ENCODE measurements at regions not wholly inside any gene's neighbourhood (a gene's known extent, or its start where the extent isn't known, plus 50 kb on each side); places are given as distances from the start of the nearest gene placed in this dataset.
"Not testable (repeated sequence)": the region's sequence is repeated elsewhere in the genome, so short reads cannot be mapped to it uniquely, and the experiment has no call there.

GRCh38 chr13:65343898-65344663, 1886.1 kb downstream of the PCDH9 start:
- no peak for DNase-seq

- no peak for DNase-seq
These were observed 1887.4 kb downstream of the PCDH9 start for GRCh38 chr13:65342541-65343337.

GRCh38 chr13:65339241-65339640, 1890.9 kb downstream of the PCDH9 start:
- DNase-seq, result no peak

DNA sequence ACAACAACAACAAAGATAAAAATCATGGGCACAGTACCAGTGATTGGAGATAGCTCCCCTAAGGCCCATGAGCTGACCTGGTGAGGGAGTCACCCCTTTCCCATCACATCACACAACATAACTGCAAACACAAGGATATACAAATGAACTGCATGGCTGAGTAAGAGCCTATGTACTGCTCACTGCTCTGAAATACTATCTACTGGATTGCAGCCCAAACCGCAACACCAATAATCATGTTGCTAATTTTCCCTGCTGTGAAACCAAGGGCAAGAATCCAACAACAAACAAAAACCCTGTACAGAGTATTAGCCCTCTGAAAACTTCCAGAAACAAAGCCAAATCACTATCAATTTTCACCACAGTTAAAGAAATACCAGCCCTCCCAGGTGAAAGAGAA, 1893.2 kb downstream of the PCDH9 start:
- DNase-seq, result peak; percentile 80

- peak; percentile 6 for DNase-seq
These were observed 1893.9 kb downstream of the PCDH9 start for GRCh38 chr13:65336087-65336749.

- no peak for DNase-seq
These were observed 1899.4 kb downstream of the PCDH9 start for GRCh38 chr13:65330691-65331090.

DNA sequence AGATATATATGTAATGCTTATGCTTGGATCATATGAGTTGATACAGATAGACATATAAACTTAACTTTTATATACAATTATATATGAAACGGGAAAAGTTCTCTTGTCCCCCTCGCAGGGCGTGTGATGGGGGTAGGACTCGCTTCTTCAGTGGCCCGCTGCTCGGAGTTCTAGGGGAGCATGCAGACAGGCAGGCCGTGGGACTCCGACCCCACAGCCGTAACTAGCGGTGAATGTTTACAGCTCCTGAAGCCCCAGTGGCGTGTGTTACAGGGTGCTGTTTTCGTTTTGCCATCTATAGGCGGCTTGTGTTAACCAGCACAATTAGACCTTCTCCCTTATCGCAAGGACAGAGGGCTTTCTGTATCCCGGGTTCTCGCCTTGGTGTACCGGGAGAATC, 1899.8 kb downstream of the PCDH9 start:
- DNase-seq, result no peak

DNA sequence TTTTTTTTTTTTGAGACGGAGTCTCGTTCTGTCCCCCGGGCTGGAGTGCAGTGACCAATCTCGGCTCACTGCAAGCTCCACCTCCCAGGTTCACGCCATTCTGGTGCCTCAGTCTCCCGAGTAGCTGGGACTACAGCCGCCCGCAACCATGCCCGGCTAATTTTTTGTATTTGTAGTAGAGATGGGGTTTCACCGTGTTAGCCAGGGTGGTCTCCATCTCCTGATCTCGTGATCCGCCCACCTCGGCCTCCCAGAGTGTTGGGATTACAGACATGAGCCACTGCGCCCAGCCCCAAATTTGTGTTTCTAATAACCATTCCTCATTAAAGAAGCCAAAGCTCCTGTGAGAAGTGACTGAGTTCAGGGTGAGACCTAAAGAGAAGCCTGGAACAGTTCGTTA, 1906.9 kb downstream of the PCDH9 start:
- DNase-seq, result not testable (repeated sequence)

DNA sequence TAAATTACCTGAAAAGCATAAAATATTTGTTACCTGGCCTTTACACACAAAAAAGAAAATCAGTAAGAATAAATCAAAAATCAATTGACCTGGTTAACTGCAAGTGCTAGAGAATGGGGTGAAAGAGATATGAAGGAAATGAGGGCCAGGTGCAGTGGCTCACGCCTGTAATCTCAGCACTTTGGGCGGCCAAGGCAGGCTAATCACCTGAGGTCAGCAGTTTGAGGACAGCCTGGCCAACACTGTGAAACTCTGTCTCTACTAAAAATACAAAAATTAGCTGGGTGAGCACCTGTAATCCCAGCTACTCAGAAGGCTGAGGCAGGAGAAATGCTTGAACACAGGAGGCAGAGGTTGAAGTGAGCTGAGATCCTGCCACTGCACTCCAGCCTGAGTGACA, 1908.7 kb downstream of the PCDH9 start:
- DNase-seq, result not testable (repeated sequence)

GRCh38 chr13:65314008-65314407, 1916.1 kb downstream of the PCDH9 start:
- no peak for DNase-seq

DNA sequence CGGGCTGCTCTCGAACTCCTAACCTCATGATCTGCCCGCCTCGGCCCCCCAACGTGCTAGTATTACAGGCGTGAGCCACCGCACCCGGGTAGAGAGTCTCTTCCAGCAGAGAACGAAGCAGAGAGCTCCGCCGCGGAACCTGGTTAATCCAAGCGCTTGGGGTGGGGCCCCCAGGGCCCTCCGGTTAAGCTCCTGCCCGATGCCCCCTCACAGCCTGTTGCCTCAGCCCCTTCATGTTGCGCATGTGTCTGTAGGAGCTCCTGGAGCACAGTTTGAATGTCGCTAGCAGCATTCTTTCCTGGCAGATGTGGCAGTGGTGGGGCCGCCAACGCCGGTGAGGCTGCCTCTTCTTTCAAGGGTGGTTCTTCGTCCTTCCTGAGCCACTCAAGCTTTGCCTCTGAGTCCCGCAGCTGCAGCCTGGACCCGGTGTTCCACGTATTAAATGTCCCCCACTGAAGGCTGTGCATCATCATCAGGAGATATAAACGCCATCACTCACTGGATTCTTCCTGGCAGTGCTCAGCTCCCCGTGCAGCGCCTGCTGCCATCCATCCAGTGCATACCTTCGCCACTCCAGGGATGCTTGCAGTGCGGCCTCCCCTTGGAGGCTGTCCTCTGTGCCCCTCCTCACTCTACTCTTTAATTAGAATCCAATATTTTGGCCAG, 1919.3 kb downstream of the PCDH9 start:
- no peak for DNase-seq

GRCh38 chr13:65309906-65310305, 1920.2 kb downstream of the PCDH9 start:
- DNase-seq, result no peak

GRCh38 chr13:65308729-65309128, 1921.4 kb downstream of the PCDH9 start:
- not testable (repeated sequence) for DNase-seq

- DNase-seq, result no peak
These were observed 1923.1 kb downstream of the PCDH9 start for GRCh38 chr13:65307056-65307455.

GRCh38 chr13:65302691-65303090, 1927.4 kb downstream of the PCDH9 start:
- DNase-seq, result no peak

DNA sequence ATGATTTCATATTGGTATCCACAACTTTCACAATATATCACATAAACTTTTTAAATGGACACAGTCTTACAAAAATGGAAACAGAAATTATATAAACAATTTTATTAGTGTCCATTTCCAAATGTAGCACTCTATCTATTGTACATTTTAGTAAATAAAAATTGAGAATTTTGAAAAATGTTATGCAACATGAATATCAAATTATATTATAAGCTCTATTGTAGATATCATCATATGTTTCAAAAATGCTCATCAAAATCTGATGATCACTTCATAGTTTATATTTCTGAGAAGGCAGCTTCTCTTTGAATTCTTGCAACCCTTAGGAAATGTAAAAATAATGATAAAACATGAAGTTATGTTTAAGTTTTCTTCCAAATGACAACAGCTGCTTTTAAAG, 1928.6 kb downstream of the PCDH9 start:
- DNase-seq, result no peak

GRCh38 chr13:65300220-65300619, 1929.9 kb downstream of the PCDH9 start:
- DNase-seq, result no peak

DNA sequence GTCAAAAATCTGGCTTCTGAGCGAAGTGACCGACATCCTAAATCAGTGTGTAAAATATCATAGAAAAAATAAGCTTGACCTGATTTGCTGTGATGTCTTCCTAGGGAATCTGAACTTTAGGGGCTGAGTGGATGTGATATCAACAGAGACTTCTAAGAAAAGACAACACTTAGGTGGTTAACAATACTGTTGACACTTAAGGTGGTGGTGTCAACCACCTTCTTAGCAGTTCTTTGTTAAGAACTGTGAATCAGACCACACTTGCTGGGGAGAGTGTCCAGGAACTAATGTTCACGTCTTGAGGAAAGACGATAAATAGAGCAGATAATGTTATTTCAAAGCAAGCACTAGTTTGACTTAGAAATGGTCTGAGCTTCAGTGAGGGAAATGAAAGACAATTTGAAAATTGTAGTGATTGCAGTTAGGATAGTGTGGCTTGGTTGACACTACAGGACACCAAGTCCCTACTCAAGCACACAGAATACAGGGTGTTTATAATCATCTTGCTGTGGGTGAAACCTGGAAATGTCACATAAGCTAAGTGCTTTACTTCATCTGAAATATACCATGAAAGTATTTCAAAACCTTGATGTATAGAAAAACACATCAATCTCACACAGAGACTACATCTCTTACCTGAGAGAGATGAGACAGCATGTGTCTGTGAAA, 1936.5 kb downstream of the PCDH9 start:
- DNase-seq, result no peak

DNA sequence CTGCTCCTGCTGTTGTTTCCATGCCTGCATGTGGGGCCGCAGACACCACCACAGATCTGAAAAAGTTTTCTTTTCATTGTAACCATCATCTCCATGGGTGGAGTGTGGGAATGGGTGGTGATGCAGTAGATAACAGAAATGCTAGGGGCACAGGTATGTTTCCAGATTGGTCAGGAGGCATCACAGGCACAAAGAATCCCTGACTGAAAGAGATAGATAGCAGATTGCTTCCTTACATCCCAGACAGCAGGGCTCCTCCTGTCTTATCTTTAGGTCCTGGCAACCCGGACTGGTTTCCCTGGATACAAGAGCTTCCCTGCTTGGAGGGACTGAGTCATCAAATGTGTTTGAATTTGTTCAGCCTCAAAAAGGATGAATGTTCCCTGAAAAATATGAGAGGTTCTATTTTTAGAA, 1937.6 kb downstream of the PCDH9 start:
- DNase-seq, result peak; percentile 46

- DNase-seq, result no peak
These were observed 1942.7 kb downstream of the PCDH9 start for GRCh38 chr13:65287405-65287804.

DNA sequence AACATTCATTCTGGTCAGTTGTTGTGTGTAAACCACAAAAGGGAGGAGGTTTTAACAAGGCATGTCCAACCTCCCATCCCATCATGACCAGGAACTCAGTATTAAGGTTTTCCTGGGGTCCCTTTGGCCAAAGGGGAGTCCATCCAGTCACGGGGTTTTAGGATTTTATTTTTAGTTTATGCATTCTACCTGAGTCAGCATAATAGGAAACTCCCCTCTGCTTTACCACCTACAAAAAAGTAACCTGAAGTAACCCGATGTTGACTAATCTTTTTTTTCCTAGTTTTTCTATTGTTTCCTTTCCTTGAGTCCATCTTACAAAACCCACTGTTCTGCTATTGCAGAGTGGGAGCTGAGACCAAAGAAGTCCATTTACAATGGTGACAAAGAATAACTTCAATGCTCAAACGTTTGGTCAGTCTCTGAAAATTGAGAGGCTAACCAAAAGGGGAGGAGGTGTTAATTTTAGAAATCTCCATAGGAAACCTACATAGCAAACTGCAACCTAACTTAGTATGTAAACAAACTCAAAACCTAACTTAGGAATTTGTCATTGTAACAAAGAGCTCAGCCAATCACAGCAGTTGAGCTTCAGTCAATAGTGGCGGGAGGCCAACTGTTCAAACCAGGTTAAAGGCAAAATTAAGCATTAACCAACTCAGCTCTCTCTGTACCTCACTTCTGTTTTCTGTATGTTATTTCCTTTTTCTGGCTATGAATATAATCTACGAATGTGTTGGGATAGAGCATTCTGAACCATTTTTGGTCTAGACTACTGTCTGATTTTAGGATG, 1954.1 kb downstream of the PCDH9 start:
- no peak for DNase-seq

DNA sequence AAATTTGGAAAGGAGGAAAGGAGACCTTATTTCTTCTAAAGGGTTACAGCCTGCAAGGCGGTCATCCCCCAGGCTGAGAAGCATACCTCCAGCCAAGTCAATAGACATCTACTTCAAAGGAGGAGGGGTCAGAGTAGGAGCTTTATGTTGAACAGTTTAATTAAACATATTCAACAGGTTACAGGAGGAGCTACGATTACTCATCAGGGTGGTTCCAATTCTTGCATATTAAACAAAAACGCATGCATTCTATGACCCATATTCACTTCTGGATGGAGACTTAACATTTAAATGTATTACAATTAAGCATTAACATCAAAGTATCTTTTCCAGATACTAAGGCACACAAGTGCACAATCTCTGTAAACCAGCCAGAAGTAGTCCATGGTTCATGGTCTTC, 1955.0 kb downstream of the PCDH9 start:
- no peak for DNase-seq
